Endothelial cell of umbilical vein (primary cell): ENCODE measurements at regions not wholly inside any gene's neighbourhood (a gene's known extent, or its start where the extent isn't known, plus 50 kb on each side); places are given as distances from the start of the nearest gene placed in this dataset.

Experiments
- BruUV-seq: library from RNA; stranded (reverse); fragments of 400-500 nt; replicated peaks from 2 replicates; lab custom pipeline; 2021; lab: Mats Ljungman, UMichigan
- CTCF ChIA-PET: fragments of 300-600, 350-600 bp; sonication (Branson Sonifier 250); formaldehyde crosslinking; loops from one replicate; lab custom pipeline; 2021; ENCODE audit warnings: antibody characterized with exemption, inconsistent platforms; lab: Charles Lee
- POLR2A ChIA-PET: fragments of 300-600, 350-600 bp; sonication (Branson Sonifier 250); formaldehyde crosslinking; loops from one replicate; lab custom pipeline; 2021; ENCODE audit warnings: antibody characterized with exemption, inconsistent platforms; lab: Charles Lee
- DNase-seq: peaks from one replicate; pipeline ENCODE4 v3.0.0-alpha.2; 2011; ENCODE audit warnings: low read depth, low spot score
- FAIRE-seq: peaks from 2 replicates; lab custom pipeline; 2011; peaks lifted over from hg19 to GRCh38; lab: Jason Lieb, UNC
- H2AFZ ChIP-seq: 2 replicates; pipeline ENCODE4 v1.6.0; 2012; ENCODE audit warnings: low read depth, low read length, control low read depth, inconsistent platforms
- H3K27ac ChIP-seq: 2 replicates; pipeline ENCODE4 v1.5.1; 2011; ENCODE audit warnings: low read depth, mild to moderate bottlenecking, control low read depth, low read length, moderate library complexity; ENCODE audit not compliant: insufficient read depth
- H3K27me3 ChIP-seq, 2 experiments: 2 replicates each; pipeline versions ENCODE4 v1.6.0 to v1.6.1; 2011; ENCODE audit warnings: low read length in 2 of 2, mixed read lengths in 1 of 2; ENCODE audit not compliant: control insufficient read depth in 2 of 2, insufficient read depth in 2 of 2
- H3K36me3 ChIP-seq, 2 experiments: 2 replicates in 1 of 2; 3 replicates in 1 of 2; pipeline ENCODE4 v1.5.1; 2011; ENCODE audit warnings: low read length in 2 of 2, mild to moderate bottlenecking in 1 of 2, moderate library complexity in 1 of 2; ENCODE audit not compliant: control insufficient read depth in 2 of 2, insufficient read depth in 2 of 2; ENCODE audit errors: extremely low read depth in 1 of 2
- H3K4me1 ChIP-seq: 3 replicates; pipeline ENCODE4 v1.5.1; 2011; ENCODE audit warnings: mild to moderate bottlenecking, low read length; ENCODE audit not compliant: control insufficient read depth, insufficient read depth; ENCODE audit errors: extremely low read depth
- H3K4me2 ChIP-seq: 2 replicates; pipeline ENCODE4 v1.6.1; 2011; ENCODE audit warnings: low read length, control low read depth, mixed read lengths; ENCODE audit not compliant: insufficient read depth
- H3K4me3 ChIP-seq, 3 experiments: fragments of 200-600 bp in 1 of 3; sonication (generic), shearing (Covaris generic) in 1 of 3; replicated peaks in 1 of 3; 2 replicates each; pipeline ENCODE4 v1.5.1; 2011 to 2016; ENCODE audit warnings: control low read depth in 3 of 3, low read length in 3 of 3, mild to moderate bottlenecking in 2 of 3, inconsistent platforms in 1 of 3, low read depth in 1 of 3, moderate library complexity in 1 of 3; ENCODE audit not compliant: insufficient read depth in 1 of 3
- H3K79me2 ChIP-seq: 2 replicates; pipeline ENCODE4 v1.6.0; 2012; ENCODE audit warnings: low read length, inconsistent platforms; ENCODE audit not compliant: control insufficient read depth, insufficient read depth
- H3K9ac ChIP-seq: replicated peaks from 2 replicates; pipeline ENCODE3; 2011; ENCODE audit warnings: low read length, control low read depth; ENCODE audit not compliant: insufficient read depth; ENCODE audit errors: extremely low read depth
- H3K9me1 ChIP-seq: replicated peaks from 3 replicates; pipeline ENCODE4 v1.6.0; 2011; ENCODE audit warnings: mild to moderate bottlenecking, low read length; ENCODE audit not compliant: control insufficient read depth, insufficient read depth; ENCODE audit errors: extremely low read depth
- H3K9me3 ChIP-seq: replicated peaks from 2 replicates; pipeline ENCODE4 v1.5.1; 2012; ENCODE audit warnings: low read length, inconsistent platforms; ENCODE audit not compliant: control insufficient read depth, insufficient read depth
- H4K20me1 ChIP-seq: replicated peaks from 2 replicates; pipeline ENCODE3; 2011; ENCODE audit warnings: mild to moderate bottlenecking, low read length; ENCODE audit not compliant: control insufficient read depth, insufficient read depth; ENCODE audit errors: extremely low read depth
- EZH2 ChIP-seq: IDR thresholded peaks from 2 replicates; pipeline ENCODE4 v1.6.1; 2012; ENCODE audit warnings: borderline replicate concordance, low read depth, mild to moderate bottlenecking, moderate library complexity, low read length, inconsistent platforms; ENCODE audit not compliant: severe bottlenecking
- FOS ChIP-seq: IDR thresholded peaks from 2 replicates; pipeline ENCODE4 v1.6.1; 2011; ENCODE audit warnings: mild to moderate bottlenecking, low read length, moderate library complexity, borderline replicate concordance; ENCODE audit not compliant: insufficient read depth
- GATA2 ChIP-seq: IDR thresholded peaks from 2 replicates; pipeline ENCODE4 v1.7.0; 2011; ENCODE audit warnings: low read depth, mild to moderate bottlenecking, moderate library complexity, mixed read lengths, low read length; ENCODE audit not compliant: insufficient read length, insufficient read depth
- JUN ChIP-seq: IDR thresholded peaks from 2 replicates; pipeline ENCODE4 v1.6.1; 2011; ENCODE audit warnings: borderline replicate concordance, low read depth; ENCODE audit not compliant: insufficient read length, insufficient read depth
- MYC ChIP-seq: IDR thresholded peaks from one replicate; pipeline ENCODE4 v1.6.1; 2011; ENCODE audit warnings: mild to moderate bottlenecking, low read depth, low read length
- POLR2A ChIP-seq: IDR thresholded peaks from 2 replicates; pipeline ENCODE4 v1.6.1; 2012; ENCODE audit warnings: low read depth, mild to moderate bottlenecking, control low read depth, low read length
- POLR2AphosphoS5 ChIP-seq: IDR thresholded peaks from 2 replicates; pipeline ENCODE4 v1.6.1; 2012; ENCODE audit warnings: low read depth, mild to moderate bottlenecking, control low read depth, low read length, moderate library complexity; ENCODE audit not compliant: insufficient read depth
- dilution Hi-C: fragments of 300-500 bp; cut with MboI; formaldehyde crosslinking; loops from one replicate; pipeline ENCODE4 v1.15.0; 2019; ENCODE audit warnings: low sequenced_read_pairs; ENCODE audit not compliant: extremely low pct_ligation_motif_present
- intact Hi-C: fragments of 100-400 bp; cut with micrococcal nuclease; formaldehyde crosslinking; loops from one replicate; pipeline ENCODE4 v1.10.0; 2022
- TF ChIP-seq, protein P1 (sequence below): IDR thresholded peaks from 2 replicates; pipeline ENCODE4 v1.6.1; 2011; ENCODE audit not compliant: insufficient read depth, insufficient read length
- TF ChIP-seq, protein P2 (sequence below), 2 donors: IDR thresholded peaks; 1 replicate in 1 of 2; 2 replicates in 1 of 2; pipeline ENCODE4 v1.5.1; 2011; ENCODE audit warnings: low read length in 2 of 2, mild to moderate bottlenecking in 2 of 2, moderate library complexity in 2 of 2, control low read depth in 1 of 2, inconsistent platforms in 1 of 2, low read depth in 1 of 2; ENCODE audit not compliant: insufficient read depth in 1 of 2; ENCODE audit errors: extremely low read depth in 1 of 2

DNA sequence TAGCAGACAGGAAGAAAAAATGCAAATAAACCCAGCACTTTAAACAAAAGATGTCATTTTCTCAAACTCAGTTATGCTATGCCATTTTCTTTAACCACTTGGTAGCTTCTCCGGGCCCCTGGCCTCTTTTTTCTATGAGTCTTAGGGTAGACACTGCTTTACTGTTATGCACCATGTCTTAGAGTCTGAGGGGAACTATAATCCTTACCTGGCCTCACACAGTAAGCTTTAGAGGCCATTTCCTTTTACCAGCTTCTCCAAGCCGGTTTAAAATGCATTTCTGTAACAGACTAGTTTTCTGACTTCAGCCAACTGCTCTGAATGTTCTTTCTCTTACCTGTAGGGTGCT is 73.7 kb upstream of the EDEM3 start:
- no peaks in the 10 kb centered on the region for H4K20me1 ChIP-seq
- BruUV-seq = no TSS peak
- no peak overlapping the region for H2AFZ ChIP-seq
- no peak for DNase-seq
- intact Hi-C loops = no loop called here
- no peak overlapping the region for H3K27ac ChIP-seq
- no peaks in the 10 kb centered on the region for H3K9me3 ChIP-seq
- peaks cover 0 to 2% of the 10 kb centered on the region in 2 experiments for H3K27me3 ChIP-seq
- no peak for FAIRE-seq
- H3K36me3 ChIP-seq = no peaks in the 10 kb centered on the region
- H3K4me2 ChIP-seq = no peak overlapping the region
- H3K79me2 ChIP-seq = no peaks in the 10 kb centered on the region
- TF ChIP-seq POLR2A (no peak), EZH2 (no peak), FOS (no peak), POLR2AphosphoS5 (no peak), JUN (no peak), MYC (no peak), GATA2 (no peak)
- TF ChIP-seq, protein P1, sequence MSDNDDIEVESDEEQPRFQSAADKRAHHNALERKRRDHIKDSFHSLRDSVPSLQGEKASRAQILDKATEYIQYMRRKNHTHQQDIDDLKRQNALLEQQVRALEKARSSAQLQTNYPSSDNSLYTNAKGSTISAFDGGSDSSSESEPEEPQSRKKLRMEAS = no peak
- TF ChIP-seq, protein P2, sequence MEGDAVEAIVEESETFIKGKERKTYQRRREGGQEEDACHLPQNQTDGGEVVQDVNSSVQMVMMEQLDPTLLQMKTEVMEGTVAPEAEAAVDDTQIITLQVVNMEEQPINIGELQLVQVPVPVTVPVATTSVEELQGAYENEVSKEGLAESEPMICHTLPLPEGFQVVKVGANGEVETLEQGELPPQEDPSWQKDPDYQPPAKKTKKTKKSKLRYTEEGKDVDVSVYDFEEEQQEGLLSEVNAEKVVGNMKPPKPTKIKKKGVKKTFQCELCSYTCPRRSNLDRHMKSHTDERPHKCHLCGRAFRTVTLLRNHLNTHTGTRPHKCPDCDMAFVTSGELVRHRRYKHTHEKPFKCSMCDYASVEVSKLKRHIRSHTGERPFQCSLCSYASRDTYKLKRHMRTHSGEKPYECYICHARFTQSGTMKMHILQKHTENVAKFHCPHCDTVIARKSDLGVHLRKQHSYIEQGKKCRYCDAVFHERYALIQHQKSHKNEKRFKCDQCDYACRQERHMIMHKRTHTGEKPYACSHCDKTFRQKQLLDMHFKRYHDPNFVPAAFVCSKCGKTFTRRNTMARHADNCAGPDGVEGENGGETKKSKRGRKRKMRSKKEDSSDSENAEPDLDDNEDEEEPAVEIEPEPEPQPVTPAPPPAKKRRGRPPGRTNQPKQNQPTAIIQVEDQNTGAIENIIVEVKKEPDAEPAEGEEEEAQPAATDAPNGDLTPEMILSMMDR (IDR thresholded peaks at IDR 0.05; ENCODE audit: extremely low read depth in 1 of 2, insufficient read depth in 1 of 2, low read depth in 1 of 2, low read length in 2 of 2) = no peak
- H3K9me1 ChIP-seq = no peaks in the 10 kb centered on the region
- no peak overlapping the region for H3K4me3 ChIP-seq
- H3K4me1 ChIP-seq = no peaks in the 10 kb centered on the region
- H3K9ac ChIP-seq = no peak overlapping the region
- ChIA-PET CTCF (interaction anchor here (0.6 to 1.3 kb wide), 5 partner anchors 16 to 342 kb away, joined by 3 read pairs; partner anchors contain the start of gene NIBAN1), POLR2A (no interaction called here)
- dilution Hi-C loops = no loop called here
